Ishikawa (cell line): ENCODE measurements at regions not wholly inside any gene's neighbourhood (a gene's known extent, or its start where the extent isn't known, plus 50 kb on each side); places are given as distances from the start of the nearest gene placed in this dataset.

ENCODE experiments used
- CEBPB ChIP-seq: IDR thresholded peaks from 2 replicates; pipeline ENCODE4 v1.6.1; 2012
- CREB1 ChIP-seq: IDR thresholded peaks from 2 replicates; pipeline ENCODE4 v1.6.1; 2012; ENCODE audit warnings: low read depth
- EGR1 ChIP-seq: IDR thresholded peaks from 2 replicates; pipeline ENCODE4 v1.6.1; 2012
- EP300 ChIP-seq: IDR thresholded peaks from 2 replicates; pipeline ENCODE4 v1.6.1; 2012; ENCODE audit warnings: borderline replicate concordance
- FOXM1 ChIP-seq: IDR thresholded peaks from 2 replicates; pipeline ENCODE4 v1.6.1; 2012; ENCODE audit warnings: low read depth, borderline replicate concordance
- NFIC ChIP-seq: IDR thresholded peaks from 2 replicates; pipeline ENCODE4 v1.6.1; 2012
- RAD21 ChIP-seq: IDR thresholded peaks from 2 replicates; pipeline ENCODE4 v1.6.1; 2012; ENCODE audit warnings: low read depth
- TAF1 ChIP-seq: IDR thresholded peaks from 2 replicates; pipeline ENCODE4 v1.6.1; 2012; ENCODE audit warnings: low read depth, mild to moderate bottlenecking
- TCF12 ChIP-seq: IDR thresholded peaks from 2 replicates; pipeline ENCODE4 v1.6.1; 2012; ENCODE audit warnings: low read depth
- TEAD4 ChIP-seq: IDR thresholded peaks from 2 replicates; pipeline ENCODE4 v1.6.1; 2012
- YY1 ChIP-seq: IDR thresholded peaks from 2 replicates; pipeline ENCODE4 v1.6.1; 2012; ENCODE audit warnings: low read depth
- ZBTB7A ChIP-seq: IDR thresholded peaks from 2 replicates; pipeline ENCODE4 v1.6.1; 2012; ENCODE audit warnings: low read depth
- TF ChIP-seq, protein P1 (sequence below): IDR thresholded peaks from 2 replicates; pipeline ENCODE4 v1.6.1; 2012
- TF ChIP-seq, protein P2 (sequence below): IDR thresholded peaks from 2 replicates; pipeline ENCODE4 v1.6.1; 2012
- TF ChIP-seq, protein P3 (sequence below): IDR thresholded peaks from 2 replicates; pipeline ENCODE4 v1.6.1; 2012; ENCODE audit warnings: low read depth, mild to moderate bottlenecking

DNA sequence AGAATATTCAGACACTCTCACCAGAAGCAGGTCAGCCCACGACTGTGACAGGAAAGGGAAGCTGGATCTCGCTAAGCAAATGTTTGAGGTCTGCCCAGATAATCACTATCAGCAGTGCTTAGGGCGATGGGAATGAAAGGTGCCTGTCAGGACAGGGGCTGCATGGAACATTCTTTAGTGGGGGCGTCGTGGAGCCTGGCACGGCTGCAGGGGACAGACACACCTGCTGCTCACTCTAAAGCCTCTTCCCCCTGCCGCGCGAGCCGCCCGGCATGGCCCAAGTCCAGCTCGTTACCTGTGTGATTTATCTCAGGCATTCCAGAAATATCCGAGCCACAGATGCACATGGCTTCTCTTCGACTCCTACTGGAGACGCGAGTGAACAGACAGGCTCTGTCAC lies 235.5 kb downstream of the GLRX3 start:
- TF ChIP-seq TCF12 (no peak), EP300 (no peak), CREB1 (no peak)
- TF ChIP-seq, protein P1, sequence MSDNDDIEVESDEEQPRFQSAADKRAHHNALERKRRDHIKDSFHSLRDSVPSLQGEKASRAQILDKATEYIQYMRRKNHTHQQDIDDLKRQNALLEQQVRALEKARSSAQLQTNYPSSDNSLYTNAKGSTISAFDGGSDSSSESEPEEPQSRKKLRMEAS: no peak

DNA sequence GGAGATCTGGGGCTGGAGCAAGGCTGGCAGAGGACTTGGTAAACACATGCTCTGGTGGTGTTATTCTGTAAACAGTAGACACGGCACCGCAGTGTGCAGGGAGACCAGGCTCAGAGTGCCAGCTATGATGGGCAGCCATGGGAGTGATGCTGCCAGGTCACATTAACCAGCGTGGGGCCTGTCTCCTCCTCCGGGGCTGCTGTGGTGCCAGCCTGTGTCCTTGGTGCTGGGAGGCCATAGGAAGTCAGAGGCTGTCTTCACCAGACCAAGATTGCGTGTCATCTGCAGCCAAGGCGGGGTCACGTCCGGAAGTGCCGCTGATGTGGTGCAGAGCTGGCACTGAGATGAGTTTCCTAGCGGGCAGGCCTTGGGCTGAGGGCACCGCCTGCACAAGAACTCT lies 236.0 kb downstream of the GLRX3 start:
- TF ChIP-seq TAF1: no peak
- no peak for TF ChIP-seq ZBTB7A

DNA sequence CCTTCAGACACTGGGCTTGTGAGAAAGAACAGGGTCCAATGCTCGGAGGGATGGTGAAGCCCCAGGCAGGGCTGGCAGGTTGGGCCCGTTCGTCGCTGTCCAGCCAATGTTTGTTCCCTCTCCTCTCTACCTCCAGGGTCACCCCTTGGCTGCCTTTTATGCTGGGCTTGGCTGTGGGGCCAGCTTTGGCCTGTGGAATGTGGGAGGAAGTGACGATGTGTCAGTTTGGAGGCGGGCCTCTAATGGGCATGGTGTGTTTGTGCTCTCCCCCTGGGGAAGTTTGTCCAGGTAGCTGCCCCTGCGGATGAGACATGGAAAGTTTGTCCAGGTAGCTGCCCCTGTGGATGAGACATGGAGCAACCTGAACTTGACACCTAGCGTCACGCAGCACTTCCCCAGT lies 236.7 kb downstream of the GLRX3 start:
- TF ChIP-seq TCF12: no peak
- TF ChIP-seq TAF1: no peak
- no peak for TF ChIP-seq ZBTB7A
- TF ChIP-seq FOXM1: no peak
- no peak for TF ChIP-seq NFIC
- TF ChIP-seq TEAD4: no peak
- no peak for TF ChIP-seq EP300
- TF ChIP-seq, protein P2, sequence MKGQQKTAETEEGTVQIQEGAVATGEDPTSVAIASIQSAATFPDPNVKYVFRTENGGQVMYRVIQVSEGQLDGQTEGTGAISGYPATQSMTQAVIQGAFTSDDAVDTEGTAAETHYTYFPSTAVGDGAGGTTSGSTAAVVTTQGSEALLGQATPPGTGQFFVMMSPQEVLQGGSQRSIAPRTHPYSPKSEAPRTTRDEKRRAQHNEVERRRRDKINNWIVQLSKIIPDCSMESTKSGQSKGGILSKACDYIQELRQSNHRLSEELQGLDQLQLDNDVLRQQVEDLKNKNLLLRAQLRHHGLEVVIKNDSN: no peak
- TF ChIP-seq, protein P1: no peak
- TF ChIP-seq CREB1: no peak
- no peak for TF ChIP-seq YY1
- TF ChIP-seq EGR1: no peak

DNA sequence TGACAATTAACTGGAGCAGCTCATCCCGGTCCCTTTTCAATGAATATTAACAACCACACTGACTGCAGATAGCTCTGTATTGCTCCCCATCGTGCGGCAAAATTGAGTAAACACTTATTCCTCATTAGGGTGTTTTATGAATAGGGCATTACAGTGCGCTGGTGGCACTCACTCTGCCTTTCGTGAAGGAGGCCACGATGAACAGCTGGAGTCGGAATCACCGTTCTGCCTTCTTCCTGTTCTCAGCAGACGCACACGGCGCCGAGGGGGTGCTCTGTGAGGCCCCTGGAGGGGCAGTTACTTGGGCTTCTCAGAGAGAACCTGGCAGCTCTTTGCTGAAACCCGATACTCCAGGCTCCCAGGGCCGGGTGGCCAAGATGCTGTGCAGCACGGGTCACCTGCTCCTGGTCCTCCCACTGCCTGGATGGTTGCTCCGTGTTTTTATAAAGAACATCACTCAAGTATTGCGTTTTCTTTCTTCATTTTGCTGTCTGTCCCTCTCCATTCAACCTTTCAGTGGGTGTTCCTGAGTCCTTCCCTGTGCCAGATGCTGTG lies 241.9 kb downstream of the GLRX3 start:
- no peak for TF ChIP-seq RAD21
- TF ChIP-seq, protein P3, sequence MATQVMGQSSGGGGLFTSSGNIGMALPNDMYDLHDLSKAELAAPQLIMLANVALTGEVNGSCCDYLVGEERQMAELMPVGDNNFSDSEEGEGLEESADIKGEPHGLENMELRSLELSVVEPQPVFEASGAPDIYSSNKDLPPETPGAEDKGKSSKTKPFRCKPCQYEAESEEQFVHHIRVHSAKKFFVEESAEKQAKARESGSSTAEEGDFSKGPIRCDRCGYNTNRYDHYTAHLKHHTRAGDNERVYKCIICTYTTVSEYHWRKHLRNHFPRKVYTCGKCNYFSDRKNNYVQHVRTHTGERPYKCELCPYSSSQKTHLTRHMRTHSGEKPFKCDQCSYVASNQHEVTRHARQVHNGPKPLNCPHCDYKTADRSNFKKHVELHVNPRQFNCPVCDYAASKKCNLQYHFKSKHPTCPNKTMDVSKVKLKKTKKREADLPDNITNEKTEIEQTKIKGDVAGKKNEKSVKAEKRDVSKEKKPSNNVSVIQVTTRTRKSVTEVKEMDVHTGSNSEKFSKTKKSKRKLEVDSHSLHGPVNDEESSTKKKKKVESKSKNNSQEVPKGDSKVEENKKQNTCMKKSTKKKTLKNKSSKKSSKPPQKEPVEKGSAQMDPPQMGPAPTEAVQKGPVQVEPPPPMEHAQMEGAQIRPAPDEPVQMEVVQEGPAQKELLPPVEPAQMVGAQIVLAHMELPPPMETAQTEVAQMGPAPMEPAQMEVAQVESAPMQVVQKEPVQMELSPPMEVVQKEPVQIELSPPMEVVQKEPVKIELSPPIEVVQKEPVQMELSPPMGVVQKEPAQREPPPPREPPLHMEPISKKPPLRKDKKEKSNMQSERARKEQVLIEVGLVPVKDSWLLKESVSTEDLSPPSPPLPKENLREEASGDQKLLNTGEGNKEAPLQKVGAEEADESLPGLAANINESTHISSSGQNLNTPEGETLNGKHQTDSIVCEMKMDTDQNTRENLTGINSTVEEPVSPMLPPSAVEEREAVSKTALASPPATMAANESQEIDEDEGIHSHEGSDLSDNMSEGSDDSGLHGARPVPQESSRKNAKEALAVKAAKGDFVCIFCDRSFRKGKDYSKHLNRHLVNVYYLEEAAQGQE: no peak
- no peak for TF ChIP-seq CEBPB
- TF ChIP-seq, protein P2: no peak
- TF ChIP-seq EP300: no peak
- no peak for TF ChIP-seq NFIC
- TF ChIP-seq TCF12: no peak
- TF ChIP-seq TEAD4: no peak
- TF ChIP-seq, protein P1: no peak
- TF ChIP-seq ZBTB7A: no peak
- no peak for TF ChIP-seq EGR1
- no peak for TF ChIP-seq YY1
- no peak for TF ChIP-seq FOXM1
- TF ChIP-seq CREB1: no peak
- no peak for TF ChIP-seq TAF1

DNA sequence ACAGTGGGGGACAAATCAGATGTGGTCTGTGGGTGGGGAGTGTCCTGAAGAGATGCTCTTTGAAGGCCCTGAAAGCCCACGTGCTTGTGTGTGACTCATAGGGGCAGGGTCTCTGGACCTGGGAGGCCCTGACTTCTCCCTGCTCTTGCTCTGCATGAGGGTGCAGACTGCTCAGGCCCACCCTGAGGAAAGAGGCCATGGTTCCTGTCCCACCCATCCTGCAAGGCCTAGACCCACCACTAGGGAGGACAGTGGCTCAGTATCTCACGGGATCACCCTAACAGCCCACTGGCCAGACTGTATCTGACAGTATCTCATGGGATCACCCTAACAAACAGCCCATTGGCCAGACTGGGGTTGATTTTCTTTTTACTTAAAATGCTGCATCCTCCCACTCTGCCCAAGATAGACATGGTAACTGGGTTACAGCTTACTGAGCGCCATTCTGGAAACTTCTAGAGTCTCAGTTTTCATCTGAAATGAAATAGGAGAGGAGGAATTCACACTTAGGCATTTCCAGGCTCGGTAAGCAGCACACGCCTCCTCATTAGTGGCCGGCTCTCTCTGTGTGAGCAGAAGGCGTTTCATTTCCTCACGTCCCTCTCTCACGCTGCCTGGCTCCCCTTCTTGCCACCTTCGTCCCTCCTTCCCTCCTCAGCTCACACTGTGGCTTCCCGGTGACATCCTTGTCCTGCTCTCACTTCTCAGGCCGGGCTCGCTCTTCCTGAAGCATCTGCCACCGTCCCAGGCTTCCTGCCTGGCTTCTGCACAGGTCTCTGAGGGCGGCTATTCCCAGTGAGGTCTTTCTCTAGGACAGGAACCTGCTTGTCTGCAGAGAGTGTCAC lies 242.6 kb downstream of the GLRX3 start:
- TF ChIP-seq TAF1 (no peak), CREB1 (no peak), TEAD4 (no peak), EGR1 (no peak), EP300 (no peak), NFIC (no peak), ZBTB7A (no peak), RAD21 (no peak), CEBPB (no peak), FOXM1 (no peak), YY1 (no peak), TCF12 (no peak)
- TF ChIP-seq, protein P3: no peak
- TF ChIP-seq, protein P2: no peak
- TF ChIP-seq, protein P1: no peak
